ENCODE measurements at regions not wholly inside any gene's neighbourhood (a gene's known extent, or its start where the extent isn't known, plus 50 kb on each side); places are given as distances from the start of the nearest gene placed in this dataset.

DNA sequence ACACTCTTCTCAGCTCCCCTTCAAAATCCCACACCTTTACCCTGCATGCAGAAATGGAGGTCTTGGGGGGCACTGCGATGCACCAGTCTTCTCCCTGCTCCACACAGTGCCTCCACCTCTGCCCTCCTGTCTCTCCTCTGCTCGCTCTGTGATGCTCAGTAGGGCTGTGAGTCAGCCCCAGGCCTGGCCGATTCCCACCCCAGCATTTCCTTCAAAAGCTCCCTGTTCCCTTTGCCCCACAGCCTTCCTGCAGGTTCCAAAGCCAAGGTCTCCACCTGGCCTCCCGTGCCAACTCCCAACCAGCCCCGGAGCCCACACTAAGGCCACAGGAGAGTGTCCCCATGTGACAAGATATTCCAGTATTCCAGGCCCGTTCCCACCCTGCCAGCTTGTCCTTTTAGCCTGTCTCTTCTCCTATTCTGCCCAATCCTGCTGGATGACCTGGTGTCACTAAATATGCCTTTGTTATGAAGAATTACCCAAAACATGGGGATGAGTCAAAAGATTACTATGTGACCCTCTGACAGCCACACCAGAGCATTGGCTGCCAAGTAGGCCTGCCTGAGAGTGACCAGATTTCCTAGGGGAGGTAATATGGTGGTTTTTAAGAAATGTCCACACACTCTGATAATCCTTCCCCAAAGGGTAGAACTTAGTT is 118.9 kb upstream of the NXT1 start:
- no peak for DNase-seq (ENCODE audit: low spot score)

GRCh38 chr20:23230766-23231385 is 119.7 kb upstream of the NXT1 start:
- DNase-seq (ENCODE audit: low spot score) = no peak

DNA sequence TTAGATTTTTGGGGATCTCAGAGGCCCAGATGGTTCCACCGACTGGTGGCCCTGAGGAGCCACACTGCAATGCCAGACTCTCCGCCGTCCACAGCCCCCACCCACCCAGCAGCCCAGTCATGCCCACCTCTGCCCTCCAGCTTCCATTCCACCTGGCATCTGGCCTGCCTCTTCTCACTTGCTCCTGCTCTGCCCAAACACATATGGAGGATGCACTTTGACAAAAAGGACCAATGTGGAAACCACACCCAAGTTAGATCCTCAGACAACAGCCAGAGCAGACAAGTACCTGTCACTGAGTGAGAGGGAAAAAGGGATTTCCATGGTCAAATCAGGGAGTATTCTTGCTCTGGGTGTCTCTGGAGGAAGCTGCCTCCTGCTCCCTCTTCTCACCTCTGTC is 120.6 kb upstream of the NXT1 start:
- DNase-seq (ENCODE audit: low spot score) = no peak

GRCh38 chr20:23228912-23229311 is 121.7 kb upstream of the NXT1 start:
- DNase-seq (ENCODE audit: low spot score) = no peak

- DNase-seq (ENCODE audit: low spot score) = no peak
These were observed 122.6 kb upstream of the NXT1 start for GRCh38 chr20:23227976-23228375.

DNA sequence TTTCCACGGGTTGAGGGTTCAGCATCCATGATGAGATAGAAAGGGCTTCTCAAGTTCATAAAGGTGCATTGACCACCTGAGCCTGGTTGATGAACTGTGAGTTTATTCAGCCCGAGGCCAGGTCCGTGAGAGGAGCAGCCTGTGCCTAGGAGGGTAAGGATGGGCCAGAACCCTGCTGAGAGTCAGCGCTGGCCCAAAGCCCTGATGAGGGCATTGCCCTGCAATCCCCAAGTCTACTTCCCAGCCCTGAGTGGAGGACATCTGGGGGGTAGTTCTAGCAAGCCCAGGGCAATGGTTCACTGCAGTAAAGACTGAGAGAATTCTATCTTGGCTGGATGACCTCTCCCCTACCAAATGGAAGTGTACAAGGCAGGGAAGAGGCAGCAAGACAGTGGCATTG is 123.3 kb upstream of the NXT1 start:
- no peak for DNase-seq (ENCODE audit: low spot score)

DNA sequence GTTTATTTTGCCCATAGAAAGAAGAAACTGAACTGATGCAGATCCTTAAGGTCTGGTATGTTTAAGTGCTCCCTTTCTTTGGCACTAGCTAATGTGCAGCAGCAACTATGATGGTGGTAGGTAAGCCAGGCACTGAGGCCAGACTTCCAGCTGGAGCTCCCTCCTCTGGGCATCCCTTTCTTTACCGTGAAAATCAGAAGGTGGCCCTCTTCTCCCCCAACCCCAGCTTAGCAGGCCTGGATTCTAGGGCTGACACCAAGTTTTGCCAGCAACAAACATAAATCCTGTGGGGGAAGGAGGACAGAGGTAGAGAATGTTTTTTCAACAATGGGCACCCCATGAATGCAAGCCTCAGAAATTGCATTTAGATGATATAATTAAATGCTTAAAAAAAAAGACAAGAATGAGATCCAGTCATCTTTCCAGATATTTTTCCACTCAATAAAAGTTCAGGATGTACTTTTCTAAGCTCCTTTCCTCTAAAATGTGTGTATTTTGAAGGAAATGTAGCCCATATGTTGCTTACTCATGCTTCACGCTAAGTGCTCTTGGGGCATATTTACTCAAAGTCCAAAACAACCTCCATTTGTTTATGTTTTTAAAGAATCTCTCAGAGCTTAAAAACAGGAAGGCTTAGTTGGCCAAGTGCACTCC is 123.9 kb upstream of the NXT1 start:
- DNase-seq (ENCODE audit: low spot score) = no peak

DNA sequence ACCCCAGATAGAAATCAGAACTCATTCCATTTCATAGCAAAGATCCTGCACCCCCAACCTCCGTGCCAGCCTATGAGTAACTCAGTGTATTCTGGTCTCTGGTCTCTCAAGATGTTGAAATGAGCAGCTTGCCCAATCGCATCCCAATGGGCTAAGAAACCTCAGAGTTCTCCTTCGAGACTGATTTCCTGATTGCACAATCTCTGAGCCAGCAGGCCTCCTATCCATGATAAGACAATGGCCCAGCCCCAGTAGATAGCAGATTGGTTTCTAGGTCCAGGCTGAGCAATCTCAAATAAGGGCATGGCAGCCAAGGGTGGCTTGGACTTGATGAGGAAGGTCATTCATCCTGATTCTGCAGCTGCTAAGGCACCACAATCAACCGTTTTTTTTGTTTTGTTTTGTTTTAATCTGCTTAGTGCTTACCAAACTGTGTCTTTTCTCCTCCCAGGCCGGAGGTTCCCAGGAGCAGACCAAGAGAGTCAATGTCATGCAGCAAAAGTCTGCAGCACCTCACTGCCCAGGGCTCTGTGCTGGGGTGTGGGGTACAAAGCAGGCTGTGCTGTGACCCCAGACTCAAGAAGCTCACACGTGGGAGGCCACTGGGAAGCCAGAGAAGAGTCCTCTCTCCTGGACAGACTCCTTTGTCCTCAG is 125.1 kb upstream of the NXT1 start:
- no peak for DNase-seq (ENCODE audit: low spot score)

DNA sequence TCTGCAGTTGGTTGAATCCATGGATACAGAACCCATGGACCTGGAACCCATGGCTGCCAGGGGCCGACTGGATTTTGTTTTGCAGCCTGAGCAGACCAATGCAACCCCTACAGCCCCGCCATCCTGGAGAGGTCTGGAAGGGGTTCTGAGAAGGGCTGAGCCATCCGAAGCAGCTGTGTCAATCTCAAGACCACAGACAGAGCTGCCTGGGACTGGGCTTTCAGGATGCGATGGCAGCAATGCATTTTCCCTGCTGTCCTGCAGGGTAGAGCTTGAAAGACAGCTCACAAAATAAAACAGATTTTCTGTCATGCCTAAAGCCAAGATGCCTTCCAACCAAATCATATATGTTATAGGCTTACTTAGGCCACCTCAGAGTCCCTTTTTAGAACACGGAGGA is 125.8 kb upstream of the NXT1 start:
- DNase-seq (ENCODE audit: low spot score) = no peak

- DNase-seq (ENCODE audit: low spot score) = no peak
These were observed 126.5 kb upstream of the NXT1 start for GRCh38 chr20:23223908-23224580.

- DNase-seq (ENCODE audit: low spot score) = no peak
These were observed 127.9 kb upstream of the NXT1 start for GRCh38 chr20:23222531-23223200.

DNA sequence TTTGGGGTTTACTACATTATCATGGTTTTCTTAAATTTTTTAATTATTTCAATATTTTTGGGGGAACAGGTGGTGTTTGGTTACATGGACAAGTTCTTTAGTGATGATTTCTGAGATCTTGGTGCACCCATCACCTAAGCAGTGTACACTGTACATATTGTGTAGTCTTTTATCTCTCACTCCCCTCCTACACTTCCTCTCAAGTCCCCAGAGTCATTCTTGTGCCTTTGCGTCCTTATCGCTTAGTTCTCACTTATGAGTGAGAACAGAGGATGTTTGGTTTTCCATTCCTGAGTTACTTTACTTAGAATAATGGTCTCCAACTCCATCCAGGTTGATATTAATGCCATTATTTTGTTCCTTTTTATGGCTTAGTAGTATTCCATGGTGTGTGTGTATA is 130.9 kb upstream of the CD93 start:
- DNase-seq (ENCODE audit: low spot score) = no peak

- no peak for DNase-seq (ENCODE audit: low spot score)
These were observed 129.3 kb upstream of the CD93 start for GRCh38 chr20:23215344-23215995.

DNA sequence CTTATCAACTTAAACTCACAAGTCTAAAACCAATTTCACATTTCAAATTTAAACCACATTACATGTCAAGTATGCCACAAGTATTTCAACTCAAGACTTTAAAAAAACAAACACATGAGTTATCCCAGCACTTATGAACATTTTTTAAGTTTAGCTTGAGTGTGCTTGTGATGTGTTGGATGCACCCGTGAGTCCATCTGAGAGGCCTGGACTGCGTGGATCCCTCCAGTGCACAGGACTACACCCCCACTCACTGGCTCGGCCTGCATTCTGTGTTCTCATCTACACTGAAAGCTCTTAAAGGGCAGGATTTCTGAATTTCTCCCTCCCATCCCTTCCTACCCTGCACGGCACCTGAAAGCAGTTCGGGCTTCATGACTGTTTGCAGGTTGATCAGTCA is 128.8 kb upstream of the CD93 start:
- no peak for DNase-seq (ENCODE audit: low spot score)

DNA sequence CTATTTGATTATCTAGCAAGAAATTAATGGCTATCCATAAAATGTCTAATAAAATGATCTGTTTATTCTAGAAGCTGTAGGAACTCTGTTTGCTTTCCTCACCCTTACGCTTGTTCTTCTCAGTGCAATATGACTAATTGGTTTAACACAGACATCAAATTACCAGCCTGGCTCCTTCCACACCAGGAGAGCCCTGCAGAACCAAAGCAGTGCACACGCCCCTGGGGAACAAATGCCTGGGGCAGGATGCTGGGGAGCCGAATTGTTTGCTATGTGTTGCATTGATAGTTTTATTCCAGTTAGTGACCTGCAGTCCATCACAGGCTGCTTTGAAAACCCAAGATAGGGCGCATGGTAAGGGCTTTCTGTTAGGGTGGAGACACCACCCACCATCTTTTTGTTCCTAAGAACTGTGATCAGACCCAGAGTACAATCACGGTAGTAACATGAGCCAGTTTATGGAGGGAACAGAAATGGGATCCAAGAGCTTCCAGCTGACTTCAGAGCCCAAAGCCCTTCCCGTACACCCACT is 126.4 kb upstream of the CD93 start:
- DNase-seq (ENCODE audit: low spot score) = no peak

- DNase-seq (ENCODE audit: low spot score) = no peak
These were observed 125.9 kb upstream of the CD93 start for GRCh38 chr20:23212011-23212410.

- DNase-seq (ENCODE audit: low spot score) = no peak
These were observed 125.0 kb upstream of the CD93 start for GRCh38 chr20:23211164-23211563.

GRCh38 chr20:23207826-23208540 is 121.9 kb upstream of the CD93 start:
- no peak for DNase-seq (ENCODE audit: low spot score)

DNA sequence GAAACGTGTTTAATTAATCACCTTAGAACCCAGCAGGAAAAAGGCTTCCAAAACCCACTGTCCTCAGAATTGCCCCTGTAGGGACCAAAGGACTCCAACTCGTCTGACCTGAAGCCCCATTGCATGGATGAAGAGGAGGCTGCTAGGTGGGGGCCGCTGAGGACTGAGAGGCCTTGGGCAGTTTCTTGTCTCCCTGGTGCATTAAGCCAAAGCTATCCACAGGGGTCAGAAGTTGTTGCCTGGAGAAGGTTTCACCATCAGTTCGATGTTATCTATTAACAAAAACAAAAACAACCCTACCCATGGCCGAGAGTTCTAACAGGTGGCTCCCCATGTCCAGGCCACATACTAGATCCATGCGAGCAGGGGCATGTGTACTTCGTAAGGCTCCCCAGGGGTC is 120.9 kb upstream of the CD93 start:
- DNase-seq (ENCODE audit: low spot score) = no peak

DNA sequence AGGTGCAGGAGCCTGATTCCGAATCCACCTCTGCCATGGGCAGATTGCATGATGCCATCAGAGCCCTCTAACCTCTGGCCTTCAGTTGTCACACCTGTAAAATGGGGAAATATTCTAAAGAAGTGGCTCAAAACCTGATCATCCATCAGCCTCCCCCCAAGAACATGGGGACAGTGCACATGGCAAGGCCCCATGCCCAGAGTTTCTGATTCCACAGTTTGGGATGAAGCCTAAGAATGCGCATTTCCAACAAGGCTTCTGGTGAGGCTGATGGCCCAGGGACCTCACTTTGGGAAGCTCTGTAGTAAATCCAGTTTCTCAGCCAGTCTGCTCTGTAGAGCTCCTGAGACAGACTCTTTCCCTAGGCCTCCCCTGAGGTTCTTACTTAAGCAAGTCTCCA is 119.9 kb upstream of the CD93 start:
- no peak for DNase-seq (ENCODE audit: low spot score)

DNA sequence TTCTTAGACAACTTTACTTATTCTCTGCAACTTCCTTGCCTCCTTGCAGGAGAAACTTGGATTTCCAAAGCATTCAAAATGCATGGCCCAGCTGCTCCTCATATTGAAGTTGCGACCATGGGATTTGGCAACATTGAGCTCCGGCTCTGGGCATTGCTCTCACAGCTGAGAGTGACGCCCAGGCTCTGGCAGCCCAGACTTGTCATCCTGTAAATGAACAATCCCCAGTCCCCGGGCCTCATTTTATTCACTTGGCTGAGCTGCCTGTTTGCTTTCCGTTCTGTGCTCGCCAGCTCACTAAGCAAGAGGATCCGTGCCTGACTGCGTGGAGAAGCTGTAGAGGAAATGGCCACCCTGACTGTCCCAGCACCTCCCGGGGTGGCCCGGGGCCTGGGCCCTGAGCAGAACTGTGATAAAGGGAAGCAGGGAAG is 119.5 kb upstream of the CD93 start:
- DNase-seq (ENCODE audit: low spot score) = no peak
